H1 (cell line): ENCODE measurements at regions not wholly inside any gene's neighbourhood (a gene's known extent, or its start where the extent isn't known, plus 50 kb on each side); places are given as distances from the start of the nearest gene placed in this dataset.
"Not testable (repeated sequence)": the region's sequence is repeated elsewhere in the genome, so short reads cannot be mapped to it uniquely, and the experiment has no call there.

Experiments
- CTCF ChIA-PET: fragments of 300-600 bp; sonication (Branson Sonifier 250); formaldehyde crosslinking; loops from one replicate; lab custom pipeline; 2021; ENCODE audit not compliant: partially characterized antibody; lab: Charles Lee
- POLR2A ChIA-PET: fragments of 300-600 bp; sonication (Branson Sonifier 250); formaldehyde crosslinking; loops from one replicate; lab custom pipeline; 2021; ENCODE audit warnings: inconsistent platforms; ENCODE audit not compliant: partially characterized antibody; lab: Charles Lee
- DNase-seq, 2 experiments: peaks; one replicate each; pipeline versions ENCODE4 v3.0.0 to v3.0.0-alpha.2; 2010 to 2022; ENCODE audit warnings: low spot score in 2 of 2, low read depth in 1 of 2, mixed read lengths in 1 of 2
- FAIRE-seq: peaks from 2 replicates; lab custom pipeline; 2011; peaks lifted over from hg19 to GRCh38; lab: Jason Lieb, UNC
- H2AFZ ChIP-seq: 2 replicates; pipeline ENCODE4 v1.8.1; 2012; ENCODE audit warnings: low read length, inconsistent platforms
- H2AK5ac ChIP-seq: 2 replicates; pipeline ENCODE4 v1.6.1; 2013; ENCODE audit warnings: low read depth, low read length
- H2BK120ac ChIP-seq: replicated peaks from 2 replicates; pipeline ENCODE3; 2013; ENCODE audit warnings: low read depth, low read length, inconsistent platforms
- H2BK12ac ChIP-seq: 2 replicates; pipeline ENCODE4 v1.6.1; 2013; ENCODE audit warnings: low read depth, low read length
- H2BK15ac ChIP-seq: 2 replicates; pipeline ENCODE4 v1.6.1; 2013; ENCODE audit warnings: low read length
- H2BK20ac ChIP-seq: 2 replicates; pipeline ENCODE4 v1.6.1; 2013; ENCODE audit warnings: low read length
- H2BK5ac ChIP-seq: 2 replicates; pipeline ENCODE4 v1.6.1; 2013; ENCODE audit warnings: low read depth, low read length
- H3K14ac ChIP-seq: 2 replicates; pipeline ENCODE4 v1.6.1; 2013; ENCODE audit warnings: inconsistent platforms; ENCODE audit not compliant: insufficient read length
- H3K18ac ChIP-seq: 2 replicates; pipeline ENCODE4 v1.6.1; 2013; ENCODE audit warnings: low read length; ENCODE audit errors: extremely low read depth
- H3K23ac ChIP-seq: 2 replicates; pipeline ENCODE4 v1.6.1; 2013; ENCODE audit warnings: inconsistent platforms; ENCODE audit not compliant: insufficient read length
- H3K23me2 ChIP-seq: 2 replicates; pipeline ENCODE4 v1.6.1; 2013; ENCODE audit warnings: low read depth, low read length
- H3K27ac ChIP-seq: 2 replicates; pipeline ENCODE4 v1.6.1; 2011; ENCODE audit warnings: low read depth, low read length, inconsistent platforms
- H3K27me3 ChIP-seq, 4 experiments: replicated peaks in 1 of 4; 1 replicate in 1 of 4; 2 replicates in 3 of 4; pipeline versions ENCODE4 v1.6.1 to v1.8.1; 2011 to 2013; ENCODE audit warnings: low read length in 3 of 4, mild to moderate bottlenecking in 3 of 4, inconsistent platforms in 2 of 4, mixed read lengths in 2 of 4, moderate library complexity in 1 of 4; ENCODE audit not compliant: control insufficient read depth in 3 of 4, insufficient read depth in 3 of 4; ENCODE audit errors: extremely low read depth in 1 of 4
- H3K36me3 ChIP-seq, 4 experiments: 2 replicates each; pipeline versions ENCODE4 v1.6.1 to v1.8.1; 2011 to 2013; ENCODE audit warnings: mild to moderate bottlenecking in 4 of 4, low read length in 3 of 4, moderate library complexity in 2 of 4, control low read depth in 1 of 4, inconsistent platforms in 1 of 4; ENCODE audit not compliant: insufficient read depth in 4 of 4, control insufficient read depth in 2 of 4
- H3K4ac ChIP-seq: replicated peaks from 2 replicates; pipeline ENCODE3; 2013; ENCODE audit warnings: low read length, low read depth, mixed read lengths, inconsistent platforms; ENCODE audit not compliant: insufficient read length
- H3K4me1 ChIP-seq, 4 experiments: replicated peaks in 1 of 4; 1 replicate in 1 of 4; 2 replicates in 3 of 4; pipeline versions ENCODE4 v1.6.1 to v1.8.1; 2011 to 2013; ENCODE audit warnings: low read length in 3 of 4, inconsistent platforms in 2 of 4, mixed read lengths in 1 of 4; ENCODE audit not compliant: insufficient read depth in 4 of 4, control insufficient read depth in 3 of 4
- H3K4me2 ChIP-seq, 2 experiments: 2 replicates each; pipeline versions ENCODE4 v1.6.1 to v1.8.1; 2011 to 2013; ENCODE audit warnings: low read depth in 2 of 2, low read length in 2 of 2, control low read depth in 1 of 2, inconsistent platforms in 1 of 2, mild to moderate bottlenecking in 1 of 2; ENCODE audit not compliant: insufficient read depth in 1 of 2
- H3K4me3 ChIP-seq, 4 experiments: fragments of 200-600, 300-600 bp in 1 of 4; sonication (generic), shearing (Covaris generic), sonication (Bioruptor Twin) in 1 of 4; 2 replicates each; pipeline versions ENCODE4 v1.5.1 to v1.8.1; 2011 to 2016; ENCODE audit warnings: low read length in 4 of 4, low read depth in 3 of 4, control low read depth in 2 of 4, inconsistent platforms in 2 of 4, mild to moderate bottlenecking in 2 of 4, mixed read lengths in 1 of 4, moderate library complexity in 1 of 4; ENCODE audit not compliant: insufficient read depth in 2 of 4; ENCODE audit errors: extremely low read depth in 1 of 4
- H3K56ac ChIP-seq: replicated peaks from 2 replicates; pipeline ENCODE3; 2013; ENCODE audit warnings: low read depth, mild to moderate bottlenecking, mixed read lengths, low read length, inconsistent platforms; ENCODE audit not compliant: insufficient read length
- H3K79me1 ChIP-seq: 2 replicates; pipeline ENCODE4 v1.6.1; 2013; ENCODE audit warnings: low read depth, low read length, control low read depth
- H3K79me2 ChIP-seq, 2 experiments: 2 replicates each; pipeline versions ENCODE4 v1.6.1 to v1.8.1; 2012 to 2013; ENCODE audit warnings: low read length in 2 of 2, mild to moderate bottlenecking in 2 of 2, inconsistent platforms in 1 of 2; ENCODE audit not compliant: insufficient read depth in 2 of 2, control insufficient read depth in 1 of 2
- H3K9ac ChIP-seq, 4 experiments: replicated peaks in 1 of 4; 1 replicate in 1 of 4; 2 replicates in 3 of 4; pipeline versions ENCODE4 v1.6.1 to v1.8.1; 2011 to 2013; ENCODE audit warnings: low read depth in 3 of 4, low read length in 3 of 4, control low read depth in 2 of 4, mild to moderate bottlenecking in 2 of 4, moderate library complexity in 2 of 4, inconsistent platforms in 1 of 4; ENCODE audit errors: extremely low read depth in 1 of 4
- H3K9me3 ChIP-seq, 2 experiments: 2 replicates each; pipeline versions ENCODE4 v1.6.1 to v1.8.1; 2012 to 2013; ENCODE audit warnings: mild to moderate bottlenecking in 2 of 2, moderate library complexity in 2 of 2, control low read depth in 1 of 2, inconsistent platforms in 1 of 2, low read depth in 1 of 2, low read length in 1 of 2, mixed read lengths in 1 of 2; ENCODE audit not compliant: insufficient read depth in 2 of 2
- H4K20me1 ChIP-seq, 2 experiments: replicated peaks in 1 of 2; 2 replicates each; pipeline versions ENCODE3 to v1.8.1; 2011 to 2013; ENCODE audit warnings: inconsistent platforms in 2 of 2, low read length in 2 of 2, mild to moderate bottlenecking in 1 of 2; ENCODE audit not compliant: insufficient read depth in 2 of 2, control insufficient read depth in 1 of 2
- H4K5ac ChIP-seq: 2 replicates; pipeline ENCODE4 v1.6.1; 2013; ENCODE audit warnings: low read length, low read depth, mixed read lengths, inconsistent platforms; ENCODE audit not compliant: insufficient read length
- H4K8ac ChIP-seq: 2 replicates; pipeline ENCODE4 v1.8.0; 2013; ENCODE audit warnings: mild to moderate bottlenecking, moderate library complexity, low read length, inconsistent platforms; ENCODE audit not compliant: insufficient read depth; ENCODE audit errors: extremely low read depth
- H4K91ac ChIP-seq: replicated peaks from 2 replicates; pipeline ENCODE3; 2013; ENCODE audit warnings: low read length, mixed read lengths, inconsistent platforms; ENCODE audit not compliant: insufficient read length
- CTCF ChIP-seq, 3 experiments: IDR thresholded peaks; 1 replicate in 2 of 3; 2 replicates in 1 of 3; pipeline versions ENCODE4 v1.5.1 to v1.6.1; 2011; ENCODE audit warnings: low read length in 3 of 3, mild to moderate bottlenecking in 3 of 3, inconsistent platforms in 2 of 3, low read depth in 1 of 3, moderate library complexity in 1 of 3; ENCODE audit not compliant: insufficient read depth in 1 of 3; ENCODE audit errors: control extremely low read depth in 1 of 3
- RAD21 ChIP-seq, 2 experiments: IDR thresholded peaks in 1 of 2; conservative IDR thresholded peaks in 1 of 2; 2 replicates each; pipeline ENCODE4 v1.6.1; 2011; ENCODE audit warnings: low read depth in 2 of 2, low read length in 2 of 2, improper control_type of control experiment in 1 of 2, inconsistent platforms in 1 of 2, mild to moderate bottlenecking in 1 of 2, moderate library complexity in 1 of 2
- WGBS, 2 experiments: shearing (Covaris generic) in 1 of 2; methylation state at CpG; one replicate each; pipeline versions ENCODE4 v1.1.6 to v1.1.7; 2013 to 2015; ENCODE audit warnings: low lambda C conversion rate in 2 of 2, mixed read lengths in 2 of 2, inconsistent platforms in 1 of 2, low coverage in 1 of 2, missing lambda C conversion rate in 1 of 2; ENCODE audit not compliant: insufficient replicate concordance in 2 of 2, insufficient coverage in 1 of 2, insufficient read length in 1 of 2; ENCODE audit errors: extremely low coverage in 1 of 2, missing lambda C conversion rate in 1 of 2; 5-methylcytosine and 5-hydroxymethylcytosine counted together

GRCh38 chr1:83343767-83344166 lies 655.2 kb downstream of the TTLL7 start:
- H3K18ac ChIP-seq, H3K79me2 ChIP-seq, DNase-seq, H3K27me3 ChIP-seq, H2AK5ac ChIP-seq, H3K4me3 ChIP-seq, H3K27ac ChIP-seq, H4K5ac ChIP-seq, H3K56ac ChIP-seq, H3K36me3 ChIP-seq, H3K23me2 ChIP-seq, H3K14ac ChIP-seq, H3K9me3 ChIP-seq, H4K20me1 ChIP-seq, H3K23ac ChIP-seq, H4K8ac ChIP-seq, POLR2A ChIA-PET, H4K91ac ChIP-seq, H2BK120ac ChIP-seq, H3K4ac ChIP-seq, H3K9ac ChIP-seq, H2BK20ac ChIP-seq, H2AFZ ChIP-seq, FAIRE-seq, H3K4me2 ChIP-seq, H2BK5ac ChIP-seq, H2BK12ac ChIP-seq, H2BK15ac ChIP-seq, H3K79me1 ChIP-seq, H3K4me1 ChIP-seq: not testable (repeated sequence)
- CTCF ChIA-PET: interaction anchor here (0.6 kb wide), 1 partner anchor 1161 kb away, joined by 3 read pairs; no protein-coding TSS in a partner anchor
- TF ChIP-seq RAD21 (IDR thresholded peaks at IDR 0.05 in 1 of 2, conservative IDR thresholded peaks at IDR 0.05 in 1 of 2; ENCODE audit: low read depth in 2 of 2, low read length in 2 of 2): peak; percentile 26 to 35
- peak in 1 of 3 experiments; percentile 4; a peak in 1 of 4 replicates for TF ChIP-seq CTCF (IDR thresholded peaks at IDR 0.05; ENCODE audit: control extremely low read depth in 1 of 3, insufficient read depth in 1 of 3, low read depth in 1 of 3, low read length in 3 of 3)
- 83% methylated on average over 6 of the region's 6 CpGs; no CpG with 5 or more reads in 1 of the 2 experiments for WGBS, 2 experiments
